Activated CD4-positive, CD25-positive, alpha-beta regulatory T cell treated with anti-CD3 and anti-CD28 coated beads, Interleukin-2, amount 50 U/mL, for 16 hours (primary cell): ENCODE measurements at regions not wholly inside any gene's neighbourhood (a gene's known extent, or its start where the extent isn't known, plus 50 kb on each side); places are given as distances from the start of the nearest gene placed in this dataset.
"Not testable (repeated sequence)": the region's sequence is repeated elsewhere in the genome, so short reads cannot be mapped to it uniquely, and the experiment has no call there.

Source experiments
- DNase-seq: peaks from one replicate; pipeline ENCODE4 v3.0.0-alpha.2; 2020; ENCODE audit warnings: low read depth, low spot score

DNA sequence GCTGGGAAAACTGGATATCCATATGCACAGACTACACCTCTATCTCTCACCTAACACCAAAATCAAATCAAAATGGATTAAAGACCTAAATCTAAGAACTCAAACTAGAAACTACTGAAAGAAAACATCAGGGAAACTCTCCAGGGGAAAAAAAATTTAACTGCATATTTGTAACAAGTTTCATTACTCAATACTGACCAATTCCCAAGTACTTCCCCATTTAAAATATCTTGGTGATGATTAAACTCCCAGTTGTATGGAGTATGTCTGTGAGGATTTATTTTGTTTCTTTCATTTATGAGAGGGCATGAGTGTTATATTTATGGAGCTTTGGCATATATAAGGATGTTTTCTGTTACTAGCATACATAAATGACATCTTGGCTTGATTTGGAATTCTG, 112.3 kb upstream of the IL15 start:
- no peak for DNase-seq

DNA sequence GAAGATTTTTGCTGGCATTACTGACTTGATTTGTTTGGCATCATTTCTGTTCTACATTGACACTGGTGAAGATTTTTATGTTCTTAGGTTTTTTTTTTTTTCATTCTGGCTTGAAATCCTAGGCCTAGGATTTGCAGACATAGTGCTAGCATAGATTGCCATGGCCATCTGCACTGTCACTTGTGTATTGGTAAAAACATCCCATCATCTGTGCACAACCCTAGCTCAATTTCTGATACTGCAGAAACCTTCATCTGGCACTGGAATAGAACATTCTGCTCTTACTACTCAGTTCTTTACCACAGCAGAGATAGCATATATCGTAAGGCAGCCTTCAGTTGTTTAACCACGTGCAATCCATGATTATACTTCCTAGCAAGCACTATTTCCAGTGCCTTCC, 111.5 kb upstream of the IL15 start:
- no peak for DNase-seq

DNA sequence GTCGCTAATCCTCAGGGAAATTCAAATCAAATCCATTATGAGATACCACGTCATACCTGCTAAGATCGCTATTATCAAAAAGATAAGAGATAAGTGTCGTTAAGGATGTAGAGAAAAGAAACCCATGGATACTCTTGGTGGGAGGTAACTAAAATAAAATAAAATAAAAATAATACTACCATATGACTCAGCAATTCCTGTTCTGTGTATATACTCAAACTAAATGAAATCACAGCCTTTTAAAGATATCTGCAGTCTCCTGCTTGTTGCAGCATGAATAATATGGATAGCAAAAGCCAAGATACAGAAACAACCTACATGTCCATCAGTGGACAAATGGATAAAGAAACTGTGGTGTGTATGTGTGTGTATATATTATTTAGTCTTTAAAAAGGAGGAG, 105.8 kb upstream of the IL15 start:
- no peak for DNase-seq

DNA sequence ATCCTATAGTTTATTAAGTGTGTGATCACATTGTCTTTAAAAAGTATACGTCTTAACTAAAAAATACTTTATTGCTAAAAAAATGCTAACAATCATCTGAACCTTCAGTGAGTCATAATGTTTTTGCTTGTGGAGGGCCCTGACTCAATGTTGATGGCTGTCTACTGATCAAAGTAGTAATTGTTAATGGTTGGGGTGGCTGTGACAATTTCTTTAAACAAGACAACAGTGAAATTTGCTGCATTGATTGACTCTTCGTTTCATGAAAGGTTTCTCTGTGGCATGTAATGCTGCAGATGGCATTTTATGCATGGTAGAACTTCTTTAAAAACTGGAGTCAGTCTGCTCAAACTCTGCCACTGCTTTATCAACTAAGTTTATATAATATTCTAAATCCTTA, 101.4 kb upstream of the IL15 start:
- no peak for DNase-seq

DNA sequence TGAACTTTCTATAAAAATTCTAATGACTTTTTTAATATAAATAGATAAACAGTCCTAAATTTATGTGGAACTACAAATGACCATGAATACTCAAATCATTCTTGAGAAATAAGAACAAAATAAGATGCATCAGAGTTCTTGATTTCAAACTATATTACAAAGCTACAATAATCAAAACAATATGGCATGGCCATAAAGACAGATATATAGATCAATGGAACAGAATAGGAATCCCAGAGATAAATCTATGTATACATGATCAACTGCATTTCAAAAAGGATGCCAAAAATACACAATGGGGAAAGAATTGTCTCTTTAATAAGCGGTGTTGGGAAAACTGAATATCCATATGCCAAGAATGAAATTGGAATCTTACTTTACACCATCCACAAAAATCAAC, 98.4 kb upstream of the IL15 start:
- DNase-seq = no peak

DNA sequence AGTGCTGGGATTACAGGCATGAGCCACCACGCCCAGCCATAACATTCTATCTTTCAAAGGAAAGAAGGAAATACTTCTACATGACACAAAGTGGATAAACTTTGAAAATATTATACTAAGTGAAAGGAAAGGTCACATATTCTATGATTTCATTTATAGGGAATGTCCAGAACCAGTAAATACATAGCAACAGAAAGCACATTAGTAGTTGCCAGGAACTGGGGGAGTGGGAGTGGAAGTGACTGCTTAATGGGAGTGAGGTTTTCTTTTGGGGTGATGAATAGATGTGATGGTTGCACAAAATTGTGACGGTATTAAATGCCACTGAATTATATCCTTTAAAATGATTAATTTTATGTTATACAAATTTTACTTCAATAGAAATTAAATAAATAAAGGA, 95.7 kb upstream of the IL15 start:
- no peak for DNase-seq

DNA sequence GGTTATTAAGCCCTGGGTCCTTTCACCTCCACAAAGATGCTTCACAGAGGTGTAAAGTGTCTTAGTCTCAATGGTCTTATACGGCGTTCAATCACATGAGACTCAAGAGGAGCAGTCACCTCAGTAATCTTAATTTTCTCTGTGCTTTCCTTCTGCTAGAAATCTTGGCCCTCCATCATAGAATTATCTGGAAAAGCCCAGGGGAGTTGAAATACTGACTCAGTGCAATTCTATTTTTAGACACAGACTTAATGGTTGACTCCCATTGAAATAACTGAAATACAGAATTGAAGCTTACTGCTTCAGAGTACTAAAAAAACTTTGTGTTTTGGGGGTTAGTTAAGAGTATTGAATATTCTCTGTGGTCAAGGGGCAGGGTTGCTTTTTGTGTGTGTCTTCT, 94.5 kb upstream of the IL15 start:
- no peak for DNase-seq

DNA sequence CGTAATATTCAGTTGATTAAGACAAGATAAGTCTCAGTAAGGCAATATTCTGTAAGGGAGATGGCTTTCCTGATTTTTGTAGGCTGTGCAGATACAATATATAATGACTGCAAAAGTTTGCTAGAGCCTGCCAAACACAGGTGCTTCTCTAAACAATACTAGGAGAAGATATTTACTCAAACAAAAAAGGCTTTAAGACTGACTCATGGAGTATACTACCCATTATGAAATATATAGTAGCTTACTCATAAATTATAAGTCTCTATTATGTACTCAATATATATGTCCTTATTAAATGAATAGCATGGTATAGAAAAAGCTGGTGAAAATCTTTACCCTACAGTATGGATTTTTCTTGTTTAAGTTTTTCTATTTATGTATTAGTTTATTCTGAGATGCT, 93.2 kb upstream of the IL15 start:
- DNase-seq = no peak

DNA sequence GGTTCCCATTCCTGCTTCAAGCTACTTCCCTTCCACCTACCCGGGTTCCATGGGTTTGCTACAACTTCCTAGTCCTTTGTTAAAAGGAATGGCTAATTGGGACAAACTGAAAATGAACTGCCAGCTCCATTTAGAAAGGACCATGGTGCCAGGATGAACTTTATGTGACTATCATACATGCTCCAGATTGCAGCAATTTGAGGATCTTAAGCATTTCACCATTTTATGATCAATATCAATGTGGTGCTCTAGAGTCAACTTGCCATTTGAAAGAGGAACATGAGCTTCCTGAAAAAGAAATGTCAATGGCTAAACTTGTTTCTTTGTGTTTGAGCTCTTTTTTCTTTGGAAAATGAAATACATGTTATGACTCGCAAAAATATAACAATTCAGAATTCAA, 92.7 kb upstream of the IL15 start:
- no peak for DNase-seq

DNA sequence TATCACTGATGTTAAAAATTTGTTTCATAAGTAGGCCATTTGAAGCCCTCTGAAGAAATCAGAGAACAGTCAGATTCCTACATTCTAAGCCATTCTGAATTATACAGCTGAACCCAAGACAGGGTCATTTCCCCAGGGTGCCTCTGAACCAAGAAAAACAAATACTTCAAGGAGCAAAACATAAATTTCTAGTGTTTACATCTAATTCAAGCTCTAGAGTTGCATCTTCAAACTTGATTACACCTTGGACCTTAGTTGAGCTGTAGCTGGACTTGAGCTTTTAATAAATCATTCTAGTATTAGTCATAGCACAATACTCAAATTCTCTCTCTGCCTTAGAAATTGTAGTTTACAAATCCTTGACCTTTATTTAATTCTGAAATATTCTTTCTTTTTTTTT, 87.6 kb upstream of the IL15 start:
- no peak for DNase-seq

DNA sequence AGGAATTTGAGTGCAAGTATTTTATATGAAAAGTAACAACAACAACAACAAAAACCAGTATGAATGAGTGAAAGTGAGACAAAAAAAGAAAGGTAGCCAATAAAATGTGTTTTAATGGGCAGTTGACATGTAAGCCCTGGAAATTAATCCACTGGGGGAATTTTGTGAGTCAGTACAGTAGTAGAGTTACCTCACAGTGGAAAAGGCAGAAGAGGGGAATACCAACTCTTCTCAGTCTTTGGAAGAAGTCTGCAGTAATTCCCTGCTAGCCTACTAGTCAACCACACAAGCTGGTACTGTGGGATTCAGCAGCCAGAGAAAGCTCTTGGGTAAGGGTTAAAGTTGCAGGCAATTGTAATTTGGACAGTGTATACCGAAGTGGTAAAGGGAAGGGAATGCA, 76.3 kb upstream of the IL15 start:
- DNase-seq = no peak

DNA sequence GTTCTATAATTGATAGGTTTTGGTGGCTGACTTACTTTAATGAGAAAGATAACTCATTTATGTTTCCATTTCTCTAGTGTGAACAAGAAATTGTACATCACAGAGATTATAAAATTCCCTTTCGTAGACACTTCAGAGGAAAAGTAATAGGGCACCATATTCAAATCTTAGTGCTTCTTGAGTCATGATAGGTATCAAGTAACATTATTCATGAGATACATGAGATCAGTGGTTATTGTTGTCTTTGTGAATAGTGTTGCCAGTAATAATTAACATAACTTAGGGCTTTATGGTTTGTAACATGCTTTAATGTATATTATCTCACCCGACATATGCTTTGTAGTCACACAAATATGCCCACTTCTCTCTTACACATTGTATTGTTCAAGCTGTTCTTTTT, 73.7 kb upstream of the IL15 start:
- DNase-seq = no peak

DNA sequence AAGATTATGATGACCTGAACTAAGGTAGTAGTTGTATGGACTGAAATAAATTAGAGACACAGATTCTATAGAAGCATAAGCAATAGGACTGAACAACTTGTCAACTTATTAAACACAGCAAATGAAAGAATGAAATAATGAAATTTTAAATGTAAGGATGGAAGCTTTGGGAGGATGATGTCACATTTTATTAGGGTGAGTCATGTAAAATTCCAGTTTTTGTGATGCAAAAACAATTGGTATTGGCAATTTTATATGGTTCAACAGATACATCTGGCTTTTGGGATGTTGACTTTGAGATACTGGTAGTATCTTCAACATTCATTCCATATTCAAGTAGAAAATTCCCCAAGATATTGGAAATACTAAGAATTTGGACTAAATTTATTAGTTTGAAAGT, 72.7 kb upstream of the IL15 start:
- no peak for DNase-seq

DNA sequence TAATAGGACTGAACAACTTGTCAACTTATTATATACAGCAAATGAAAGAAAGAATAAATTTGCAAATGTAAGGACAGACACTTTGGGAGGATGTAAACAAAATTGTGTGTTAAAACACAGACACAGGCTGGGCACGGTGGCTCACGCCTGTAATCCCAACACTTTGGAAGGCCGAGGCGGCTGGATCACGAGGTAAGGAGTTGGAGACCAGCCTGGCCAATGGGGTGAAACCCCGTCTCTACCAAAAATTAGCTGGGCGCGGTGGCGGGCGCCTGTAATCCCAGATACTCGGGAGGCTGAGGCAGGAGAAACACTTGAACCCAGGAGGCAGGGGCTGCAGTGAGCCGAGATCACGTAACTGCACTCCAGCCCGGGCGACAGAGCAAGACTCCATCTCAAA, 71.4 kb upstream of the IL15 start:
- DNase-seq = not testable (repeated sequence)

DNA sequence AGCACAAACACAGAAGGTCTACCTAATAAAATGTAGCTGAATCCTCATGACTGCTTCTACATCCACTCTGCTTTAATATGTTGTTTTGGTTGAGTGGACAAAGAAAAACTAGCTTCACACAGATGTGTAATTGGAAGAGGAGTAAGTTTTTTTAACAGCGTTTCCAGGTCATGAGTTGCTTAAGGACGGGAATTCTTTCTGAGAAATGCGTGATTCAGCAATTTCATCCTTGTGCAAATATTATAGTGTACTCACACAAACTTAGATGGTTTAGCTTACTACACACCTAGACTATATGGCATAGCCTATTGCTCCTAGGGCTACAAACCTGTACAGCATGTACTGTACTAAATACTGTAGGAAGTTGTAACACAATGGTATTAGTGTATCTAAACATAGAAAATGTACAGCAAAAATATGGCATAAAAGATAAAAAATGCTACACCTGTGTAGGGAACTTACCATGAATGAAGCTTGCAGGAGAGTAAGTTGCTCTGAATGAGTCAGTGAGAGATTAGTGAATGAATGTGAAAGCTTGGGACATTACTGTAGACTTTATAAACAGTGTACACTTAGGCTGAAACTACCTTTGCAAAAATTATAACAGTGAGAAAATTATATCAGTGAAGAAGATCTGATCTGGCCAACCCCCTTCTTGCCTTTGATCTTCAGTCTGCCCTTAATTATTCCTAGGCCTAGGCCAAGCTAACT, 70.8 kb upstream of the IL15 start:
- no peak for DNase-seq

DNA sequence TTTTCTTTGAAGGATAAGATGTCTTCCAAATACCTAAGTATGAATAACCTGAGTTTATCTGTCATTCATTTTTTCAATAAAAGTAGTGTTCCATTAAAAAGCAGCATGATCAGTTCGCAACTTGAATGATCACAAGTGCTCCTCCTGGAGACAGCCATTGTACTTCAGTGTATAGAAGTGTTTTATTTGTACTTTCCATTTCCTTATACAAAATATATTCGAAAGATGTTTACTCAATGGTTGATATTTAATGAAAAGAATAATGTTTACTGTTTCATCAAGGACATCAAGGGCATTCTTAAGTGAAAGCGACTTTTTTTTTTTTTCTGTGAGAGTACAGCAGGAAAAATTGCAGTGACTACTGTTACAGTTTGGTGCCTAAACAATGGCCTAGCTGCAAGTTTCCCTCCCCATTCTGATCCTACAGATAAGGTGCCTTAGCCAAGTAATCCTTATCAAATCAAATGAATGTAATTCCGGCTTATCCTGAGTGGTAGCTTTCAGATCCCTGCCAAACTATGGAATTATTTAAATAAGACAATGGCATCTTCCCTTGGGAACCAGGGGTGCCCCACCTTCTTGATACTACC, 69.0 kb upstream of the IL15 start:
- no peak for DNase-seq

DNA sequence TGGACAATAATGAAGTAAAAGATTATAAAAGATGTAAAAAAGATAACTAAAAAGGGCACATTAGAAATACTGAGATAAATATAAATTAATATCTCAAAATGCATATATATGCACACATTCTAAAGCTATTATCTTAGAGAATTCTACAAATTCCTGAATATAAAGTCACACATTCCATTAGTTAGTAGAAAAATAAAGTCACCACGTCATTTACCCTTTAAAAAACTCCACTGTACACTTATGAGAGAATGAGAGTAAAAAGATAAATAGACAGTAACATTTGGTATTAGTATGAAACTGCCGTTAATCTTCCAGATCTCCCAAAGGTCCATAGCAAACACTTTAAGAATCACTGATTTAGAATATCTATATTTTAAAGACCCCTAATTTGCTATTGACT, 67.2 kb upstream of the IL15 start:
- no peak for DNase-seq

DNA sequence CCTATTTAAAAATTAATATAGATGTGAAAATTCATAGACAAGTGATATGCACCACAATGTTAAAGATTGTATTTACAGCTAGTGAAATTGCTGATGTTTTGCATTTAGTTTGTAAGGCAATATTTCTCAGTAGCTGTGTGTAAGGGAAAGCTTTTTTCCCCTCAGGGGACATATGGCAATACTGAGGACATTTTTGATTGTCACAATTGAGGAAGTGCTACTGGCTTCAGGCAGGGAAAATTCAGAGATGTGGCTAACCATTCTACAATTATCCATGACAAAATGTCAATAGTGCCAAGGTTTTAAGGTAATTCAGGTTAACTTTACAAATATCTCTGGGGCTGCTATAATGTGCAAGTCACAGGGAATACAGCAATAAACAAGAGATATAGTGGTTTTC, 66.1 kb upstream of the IL15 start:
- no peak for DNase-seq

DNA sequence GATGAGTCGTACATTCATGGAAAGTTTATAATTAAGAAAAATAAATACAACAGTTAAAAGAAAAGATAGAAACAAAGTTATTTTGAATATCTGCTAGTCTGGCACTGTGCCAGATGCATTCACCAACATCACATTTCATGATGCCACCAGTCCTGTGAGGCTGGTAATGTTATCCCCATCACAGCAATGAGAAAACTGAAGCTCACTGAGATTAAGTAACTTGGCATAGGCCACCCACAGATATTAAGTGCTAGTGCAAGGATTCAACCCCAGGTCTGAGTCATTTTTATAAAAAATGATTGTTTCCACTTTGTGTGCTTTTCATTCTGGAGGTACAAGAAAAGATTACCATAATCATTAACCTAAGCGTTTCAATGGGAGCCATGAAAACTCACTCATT, 65.0 kb upstream of the IL15 start:
- no peak for DNase-seq

DNA sequence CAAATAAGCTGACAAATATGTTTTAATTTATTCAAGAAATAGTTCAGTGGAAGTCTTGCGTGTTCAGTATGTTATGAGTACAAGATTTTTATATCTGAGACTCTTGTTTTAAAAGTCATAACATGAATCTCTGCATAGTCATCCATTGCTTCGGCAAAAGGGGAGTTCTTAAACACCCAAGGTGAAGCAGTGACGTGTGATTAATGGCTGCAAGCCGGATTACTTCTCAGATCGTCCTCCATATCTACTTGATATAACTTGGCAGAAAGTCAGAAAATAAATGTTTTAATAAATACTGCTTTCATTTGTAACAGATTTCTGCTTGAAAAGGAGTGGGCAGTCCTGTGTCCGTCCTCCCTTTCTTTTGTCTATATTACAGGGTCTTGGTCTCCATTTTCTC, 64.6 kb upstream of the IL15 start:
- no peak for DNase-seq

DNA sequence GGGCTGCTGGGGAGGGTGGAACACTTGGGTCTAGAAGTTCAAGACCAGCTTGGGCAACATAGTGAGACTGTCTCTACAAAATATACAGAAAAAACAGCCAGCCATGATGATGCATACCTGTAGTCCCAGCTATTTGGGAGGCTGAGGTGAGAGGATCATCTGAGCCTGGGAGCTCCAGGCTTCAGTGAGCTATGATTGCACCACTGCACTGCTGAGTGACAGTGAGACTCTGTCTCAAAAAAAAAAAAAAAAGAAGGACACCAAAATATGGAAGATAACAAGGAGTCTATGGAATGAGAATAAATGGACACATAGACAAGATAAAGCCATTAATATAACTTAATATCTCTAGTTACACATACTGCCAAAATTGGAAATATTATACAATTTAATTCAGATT, 62.7 kb upstream of the IL15 start:
- no peak for DNase-seq

DNA sequence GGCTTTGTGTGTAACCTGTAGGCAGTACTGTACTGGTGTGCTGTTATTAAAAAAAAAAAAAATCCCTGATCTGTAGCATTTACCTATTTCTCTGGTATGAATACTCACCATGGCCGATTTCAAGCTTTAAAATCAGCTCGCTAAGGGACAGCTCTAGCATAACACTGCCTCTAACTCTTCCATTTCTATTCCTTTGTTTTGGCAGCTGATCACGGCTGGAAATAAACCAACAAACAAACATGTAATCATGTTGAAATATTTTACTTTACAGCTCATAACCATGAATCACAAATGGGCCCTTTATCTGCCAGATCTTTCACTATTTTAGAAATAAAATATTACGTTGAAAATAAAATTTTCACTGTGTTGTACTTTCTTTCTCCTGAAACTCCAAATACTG, 60.5 kb upstream of the IL15 start:
- DNase-seq = no peak

DNA sequence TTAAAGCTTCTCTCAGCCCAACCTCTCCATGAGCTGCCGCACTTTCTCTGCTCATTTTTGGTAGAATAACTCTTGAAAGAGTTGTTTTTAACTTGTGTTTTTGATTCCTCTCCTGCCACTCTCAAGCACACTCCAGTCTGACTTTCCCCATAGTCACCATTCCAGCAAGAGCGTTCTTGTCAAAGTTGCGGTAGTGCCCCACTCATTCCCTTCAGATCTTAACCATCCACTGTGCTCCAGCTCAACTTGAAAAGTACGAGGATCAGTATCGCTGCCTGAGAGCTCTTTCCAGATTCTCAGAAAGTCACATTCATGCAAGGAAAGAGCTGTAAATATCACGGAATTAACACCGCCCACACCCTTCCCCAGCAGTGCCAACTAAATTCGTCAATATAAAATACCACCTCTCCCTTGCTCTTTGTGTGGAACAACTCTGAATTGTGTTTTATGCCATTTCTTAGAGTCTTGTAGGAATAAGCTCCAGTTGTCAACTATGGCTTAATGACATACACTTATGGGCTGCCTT, 59.7 kb upstream of the IL15 start:
- DNase-seq = no peak

DNA sequence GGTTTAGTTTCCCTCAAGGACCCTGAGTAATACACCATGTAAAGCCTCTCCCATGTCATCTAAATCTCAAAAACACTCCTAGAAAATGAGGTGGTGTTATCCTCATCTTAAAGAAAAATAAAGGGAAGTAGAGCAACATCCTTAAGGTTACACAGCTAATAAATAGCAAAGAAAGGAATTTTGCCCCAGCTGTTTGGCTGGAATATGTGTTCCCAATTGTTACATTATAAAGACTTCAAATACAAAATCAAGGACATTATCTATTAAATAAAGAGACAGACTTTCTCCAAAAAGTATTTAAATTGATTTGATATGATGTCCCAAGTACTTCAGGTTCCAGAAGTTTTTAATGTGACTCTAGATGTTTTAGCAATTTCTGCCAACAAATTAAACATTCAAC, 57.9 kb upstream of the IL15 start:
- DNase-seq = no peak
